HCT116 (cell line): ENCODE measurements at regions not wholly inside any gene's neighbourhood (a gene's known extent, or its start where the extent isn't known, plus 50 kb on each side); places are given as distances from the start of the nearest gene placed in this dataset.

Source experiments
- ATAC-seq: fragments of 200-7000 bp; cut with Tn5 transposase; 2 replicates; pipeline ENCODE4 v1.9.1; 2020; ENCODE audit warnings: mild to moderate bottlenecking, moderate library complexity
- BruUV-seq: library from RNA; stranded (reverse); fragments of 400-500 nt; replicated peaks from 2 replicates; lab custom pipeline; 2021; lab: Mats Ljungman, UMichigan
- CTCF ChIA-PET: fragments of 300-600 bp; sonication (Branson Sonifier 250); formaldehyde crosslinking; loops from one replicate; lab custom pipeline; 2021; ENCODE audit warnings: antibody characterized with exemption; lab: Charles Lee
- POLR2A ChIA-PET: fragments of 300-600, 350-600 bp; sonication (Branson Sonifier 250); formaldehyde crosslinking; loops from one replicate; lab custom pipeline; 2021; ENCODE audit warnings: antibody characterized with exemption; lab: Charles Lee
- RAD21 ChIA-PET, 2 experiments: fragments of 300-600 bp; sonication (Branson Sonifier 250); formaldehyde crosslinking; loops; one replicate each; lab custom pipeline; 2023; ENCODE audit warnings: low total read pairs in 2 of 2; ENCODE audit not compliant: uncharacterized antibody in 2 of 2, unreplicated experiment in 2 of 2, low non-redundant PET in 1 of 2; lab: Charles Lee
- DNase-seq: peaks from one replicate; pipeline ENCODE4 v3.0.0-alpha.2; 2010; ENCODE audit warnings: low read depth, low spot score
- H2AFZ ChIP-seq: fragments of 200-600 bp; shearing (Covaris generic), sonication (generic); 2 replicates; pipeline ENCODE4 v1.6.1; 2017; ENCODE audit warnings: low read depth, mixed run types, mixed read lengths, antibody characterized with exemption, low read length; ENCODE audit not compliant: poor library complexity, severe bottlenecking
- H3K27ac ChIP-seq: 2 replicates; pipeline ENCODE4 v1.5.1; 2012; ENCODE audit warnings: low read depth, low read length
- H3K27me3 ChIP-seq: fragments of 200-600 bp; sonication (generic); 2 replicates; pipeline ENCODE4 v1.6.1; 2016; ENCODE audit warnings: mixed run types, low read length, mixed read lengths; ENCODE audit not compliant: insufficient read depth
- H3K36me3 ChIP-seq, 2 experiments: fragments of 200-500 bp in 1 of 2; fragments of 200-600 bp in 1 of 2; sonication (Bioruptor generic) in 1 of 2; sonication (generic) in 1 of 2; 2 replicates each; pipeline versions ENCODE4 v1.5.1 to v1.6.1; 2014 to 2016; ENCODE audit warnings: low read length in 2 of 2, inconsistent platforms in 1 of 2, mixed read lengths in 1 of 2, mixed run types in 1 of 2; ENCODE audit not compliant: insufficient read depth in 2 of 2, control insufficient read depth in 1 of 2
- H3K4me1 ChIP-seq, 2 experiments: fragments of 200-600 bp in 1 of 2; sonication (generic) in 1 of 2; 2 replicates each; pipeline versions ENCODE4 v1.5.1 to v1.6.1; 2012 to 2017; ENCODE audit warnings: low read length in 2 of 2, inconsistent platforms in 1 of 2, mild to moderate bottlenecking in 1 of 2, mixed read lengths in 1 of 2, mixed run types in 1 of 2, moderate library complexity in 1 of 2; ENCODE audit not compliant: insufficient read depth in 2 of 2, control insufficient read depth in 1 of 2
- H3K4me2 ChIP-seq: fragments of 200-600 bp; sonication (generic); 2 replicates; pipeline ENCODE4 v1.6.1; 2017; ENCODE audit warnings: mixed run types, low read length, mixed read lengths
- H3K4me3 ChIP-seq, 2 experiments: fragments of 200-600 bp in 1 of 2; sonication (generic) in 1 of 2; replicated peaks in 1 of 2; 2 replicates each; pipeline ENCODE4 v1.5.1; 2011 to 2016; ENCODE audit warnings: low read length in 2 of 2, control low read depth in 1 of 2, low read depth in 1 of 2, mild to moderate bottlenecking in 1 of 2, mixed read lengths in 1 of 2, mixed run types in 1 of 2
- H3K79me2 ChIP-seq: fragments of 200-600 bp; sonication (generic); 2 replicates; pipeline ENCODE4 v1.6.1; 2017; ENCODE audit warnings: mild to moderate bottlenecking, mixed run types, low read length, moderate library complexity, mixed read lengths; ENCODE audit not compliant: insufficient read depth
- H3K9ac ChIP-seq: fragments of 200-600 bp; sonication (generic); 2 replicates; pipeline ENCODE4 v1.6.1; 2016; ENCODE audit warnings: low read length, mixed read lengths
- H3K9me2 ChIP-seq: fragments of 200-600 bp; sonication (generic), shearing (Covaris generic); 2 replicates; pipeline ENCODE4 v1.6.1; 2017; ENCODE audit warnings: mixed run types, mild to moderate bottlenecking, moderate library complexity; ENCODE audit not compliant: insufficient read depth
- H3K9me3 ChIP-seq, 2 experiments: fragments of 200-500 bp in 1 of 2; fragments of 200-600 bp in 1 of 2; sonication (Bioruptor generic) in 1 of 2; sonication (generic) in 1 of 2; 2 replicates each; pipeline ENCODE4 v1.6.1; 2014 to 2017; ENCODE audit warnings: low read length in 2 of 2, mixed read lengths in 2 of 2, inconsistent platforms in 1 of 2, low read depth in 1 of 2, mild to moderate bottlenecking in 1 of 2, mixed run types in 1 of 2, moderate library complexity in 1 of 2; ENCODE audit not compliant: control insufficient read depth in 1 of 2, insufficient read depth in 1 of 2
- H4K20me1 ChIP-seq: fragments of 200-600 bp; sonication (generic), shearing (Covaris generic); 2 replicates; pipeline ENCODE4 v1.6.1; 2017; ENCODE audit warnings: mixed run types, mild to moderate bottlenecking, moderate library complexity; ENCODE audit not compliant: insufficient read depth
- CBX3 ChIP-seq: IDR thresholded peaks from 2 replicates; pipeline ENCODE4 v1.6.1; 2012; ENCODE audit warnings: low read depth
- CEBPB ChIP-seq: IDR thresholded peaks from 2 replicates; pipeline ENCODE4 v1.6.1; 2012; ENCODE audit warnings: low read depth
- EGR1 ChIP-seq: IDR thresholded peaks from 2 replicates; pipeline ENCODE4 v1.6.1; 2012; ENCODE audit warnings: low read depth
- ELF1 ChIP-seq: IDR thresholded peaks from 2 replicates; pipeline ENCODE4 v1.6.1; 2012; ENCODE audit warnings: low read depth, borderline replicate concordance
- EZH2phosphoT487 ChIP-seq: fragments of 200-600 bp; IDR thresholded peaks from 2 replicates; pipeline ENCODE4 v1.6.1; 2018; ENCODE audit warnings: antibody characterized with exemption, borderline replicate concordance
- FOSL1 ChIP-seq: IDR thresholded peaks from 2 replicates; pipeline ENCODE4 v1.6.1; 2012; ENCODE audit warnings: low read depth
- POLR2A ChIP-seq: IDR thresholded peaks from 2 replicates; pipeline ENCODE4 v1.7.0; 2011; ENCODE audit warnings: borderline replicate concordance; ENCODE audit not compliant: insufficient read depth, insufficient read length; ENCODE audit errors: extremely low read depth
- POLR2AphosphoS5 ChIP-seq: IDR thresholded peaks from 2 replicates; pipeline ENCODE4 v1.6.1; 2011; ENCODE audit warnings: mild to moderate bottlenecking, low read depth, low read length, moderate library complexity
- SP1 ChIP-seq: IDR thresholded peaks from 2 replicates; pipeline ENCODE4 v1.6.1; 2012; ENCODE audit warnings: low read depth
- SRF ChIP-seq: IDR thresholded peaks from 2 replicates; pipeline ENCODE4 v1.6.1; 2012; ENCODE audit warnings: low read depth
- YY1 ChIP-seq: IDR thresholded peaks from 2 replicates; pipeline ENCODE4 v1.6.1; 2011; ENCODE audit warnings: low read length, low read depth, moderate library complexity, mild to moderate bottlenecking; ENCODE audit not compliant: insufficient replicate concordance; ENCODE audit errors: extremely low read depth
- ZFX ChIP-seq: fragments of 450-650 bp; IDR thresholded peaks from 2 replicates; pipeline ENCODE4 v1.6.1; 2017
- intact Hi-C: fragments of 100-400 bp; cut with micrococcal nuclease; formaldehyde crosslinking; loops from 2 replicates; pipeline ENCODE4 v1.10.0; 2022
- TF ChIP-seq, protein P1 (sequence below), 3 experiments: fragments of 200-600 bp in 1 of 3; sonication (generic) in 1 of 3; IDR thresholded peaks in 2 of 3; conservative IDR thresholded peaks in 1 of 3; 2 replicates each; pipeline ENCODE4 v1.5.1; 2012 to 2017; ENCODE audit warnings: low read depth in 2 of 3, low read length in 2 of 3, antibody characterized with exemption in 1 of 3, borderline replicate concordance in 1 of 3, control low read depth in 1 of 3, mild to moderate bottlenecking in 1 of 3, mixed read lengths in 1 of 3, mixed run types in 1 of 3, moderate library complexity in 1 of 3; ENCODE audit not compliant: insufficient read depth in 1 of 3

DNA sequence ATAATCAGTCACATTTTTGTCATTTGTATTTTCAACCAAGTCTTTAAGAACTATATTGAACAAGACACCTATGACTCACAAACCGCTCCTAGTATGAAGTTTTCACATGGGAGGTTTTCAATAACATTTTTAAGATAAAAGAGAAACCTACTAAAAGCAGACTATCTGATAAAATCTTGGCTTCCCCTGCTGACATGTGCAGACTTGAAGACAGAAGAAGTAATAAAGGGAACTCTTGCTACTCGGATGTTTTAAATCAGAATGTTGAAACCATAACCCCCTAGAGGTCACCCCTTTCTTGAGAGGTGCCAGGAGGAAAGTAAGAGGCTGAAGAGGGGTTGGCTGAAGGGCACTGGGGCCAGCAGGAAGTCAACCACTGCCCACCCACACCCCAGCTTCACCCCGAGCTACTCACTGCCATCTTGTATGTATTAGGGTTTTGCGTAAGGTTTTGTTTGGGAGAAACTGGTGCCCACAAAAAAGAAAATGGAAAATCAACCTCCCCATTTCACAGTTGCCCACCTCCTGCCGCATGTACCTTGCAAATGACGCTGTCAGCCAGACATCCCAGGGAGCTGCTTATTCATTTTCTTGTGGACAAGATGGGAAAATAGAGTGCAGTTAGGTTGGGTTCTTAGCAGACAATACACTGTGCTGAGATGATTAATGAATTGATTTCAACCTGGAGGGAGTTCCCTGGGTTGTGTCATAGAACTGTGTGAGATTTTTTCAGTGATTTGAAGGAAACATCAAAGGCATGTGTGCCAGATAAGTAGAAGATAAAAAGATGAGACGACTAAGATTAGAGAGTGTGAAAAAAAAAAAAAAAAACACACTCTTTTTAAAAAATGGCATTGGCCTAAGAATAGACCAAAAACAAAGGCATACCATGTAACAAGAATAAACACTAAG lies 83.2 kb upstream of the TAB2 start (continued):
- TF ChIP-seq, protein P1, sequence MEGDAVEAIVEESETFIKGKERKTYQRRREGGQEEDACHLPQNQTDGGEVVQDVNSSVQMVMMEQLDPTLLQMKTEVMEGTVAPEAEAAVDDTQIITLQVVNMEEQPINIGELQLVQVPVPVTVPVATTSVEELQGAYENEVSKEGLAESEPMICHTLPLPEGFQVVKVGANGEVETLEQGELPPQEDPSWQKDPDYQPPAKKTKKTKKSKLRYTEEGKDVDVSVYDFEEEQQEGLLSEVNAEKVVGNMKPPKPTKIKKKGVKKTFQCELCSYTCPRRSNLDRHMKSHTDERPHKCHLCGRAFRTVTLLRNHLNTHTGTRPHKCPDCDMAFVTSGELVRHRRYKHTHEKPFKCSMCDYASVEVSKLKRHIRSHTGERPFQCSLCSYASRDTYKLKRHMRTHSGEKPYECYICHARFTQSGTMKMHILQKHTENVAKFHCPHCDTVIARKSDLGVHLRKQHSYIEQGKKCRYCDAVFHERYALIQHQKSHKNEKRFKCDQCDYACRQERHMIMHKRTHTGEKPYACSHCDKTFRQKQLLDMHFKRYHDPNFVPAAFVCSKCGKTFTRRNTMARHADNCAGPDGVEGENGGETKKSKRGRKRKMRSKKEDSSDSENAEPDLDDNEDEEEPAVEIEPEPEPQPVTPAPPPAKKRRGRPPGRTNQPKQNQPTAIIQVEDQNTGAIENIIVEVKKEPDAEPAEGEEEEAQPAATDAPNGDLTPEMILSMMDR (IDR thresholded peaks at IDR 0.05 in 2 of 3, conservative IDR thresholded peaks at IDR 0.05 in 1 of 3; ENCODE audit: borderline replicate concordance in 1 of 3, insufficient read depth in 1 of 3, low read depth in 2 of 3, low read length in 2 of 3): 0 out of 6 replicates have a peak, but pooled peaks of 2 of the 3 experiments have one; percentile 1 to 5
- TF ChIP-seq POLR2A: no peak
- TF ChIP-seq EZH2phosphoT487: no peak
- TF ChIP-seq SRF: no peak

DNA sequence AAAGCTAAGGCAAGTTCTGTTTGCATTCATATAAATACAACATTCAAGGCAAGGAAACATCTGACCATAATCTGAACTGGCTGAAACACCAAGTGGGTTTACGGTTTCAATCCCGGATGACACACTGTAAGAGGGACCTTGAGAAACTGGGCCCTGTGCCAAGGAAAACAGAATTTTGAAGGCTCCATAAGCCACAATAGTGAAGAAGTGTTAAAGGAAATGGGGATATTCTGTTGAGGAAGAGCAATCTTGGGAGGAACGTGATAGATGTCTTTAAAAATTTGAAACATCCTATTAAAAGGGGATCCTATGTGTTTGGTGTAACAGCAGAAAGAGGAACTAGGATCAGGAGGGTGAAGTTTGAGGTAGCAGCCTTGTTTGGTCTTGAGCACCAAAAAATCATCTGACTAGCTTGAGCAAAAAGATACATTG lies 82.4 kb upstream of the TAB2 start:
- Histone ChIP-seq H3K4me2 (peak overlapping the region; percentile 72), H3K4me1 (peaks cover 57 to 62% of the 10 kb centered on the region in 2 experiments), H3K9me2 (no peaks in the 10 kb centered on the region; the same call in 1 of the 2 replicates), H3K27me3 (no peaks in the 10 kb centered on the region), H2AFZ (peak overlapping the region; percentile 87), H3K9ac (peak overlapping the region; percentile 52), H3K4me3 (peak overlapping the region in 1 of 2 experiments; percentile 42; a peak in 2 of 4 replicates), H3K9me3 (no peaks in the 10 kb centered on the region), H3K79me2 (no peaks in the 10 kb centered on the region), H3K27ac (peak overlapping the region; percentile 97), H4K20me1 (no peaks in the 10 kb centered on the region), H3K36me3 (no peaks in the 10 kb centered on the region)
- DNase-seq: peak; percentile 82
- BruUV-seq: no TSS peak
- RAD21 ChIA-PET: no interaction called here
- POLR2A ChIA-PET: no interaction called here
- intact Hi-C loops: no loop called here
- TF ChIP-seq SRF (no peak), ZFX (no peak), CBX3 (peak; percentile 47; the same call in 1 of the 2 replicates), YY1 (peak; percentile 35), EGR1 (no peak), SP1 (0 out of 2 replicates have a peak, but pooled peaks have one; percentile 35), POLR2A (no peak), POLR2AphosphoS5 (peak; percentile 51; the same call in 1 of the 2 replicates), CEBPB (peak; percentile 53; the same call in 1 of the 2 replicates), FOSL1 (no peak; the same call in 1 of the 2 replicates), ELF1 (no peak)
- ATAC-seq: peak; percentile 24
- CTCF ChIA-PET: no interaction called here
